ENCODE measurements at regions not wholly inside any gene's neighbourhood (a gene's known extent, or its start where the extent isn't known, plus 50 kb on each side); places are given as distances from the start of the nearest gene placed in this dataset.
A peak's percentile ranks its signal among the peaks of the same experiment; 100 is the strongest.
"Not testable (repeated sequence)": the region's sequence is repeated elsewhere in the genome, so short reads cannot be mapped to it uniquely, and the experiment has no call there.

- DNase-seq = no peak
Observed at GRCh38 chr6:37078814-37079213, 73.4 kb downstream of the FGD2 start.

GRCh38 chr6:37081042-37081607 lies 75.7 kb downstream of the FGD2 start:
- no peak for DNase-seq

GRCh38 chr6:37082390-37083130 lies 77.1 kb downstream of the FGD2 start:
- DNase-seq = no peak

- no peak for DNase-seq
Observed at GRCh38 chr6:37083243-37084138, 78.0 kb downstream of the FGD2 start.

- DNase-seq = not testable (repeated sequence)
Observed at GRCh38 chr6:37084665-37085064, 79.2 kb downstream of the FGD2 start.

- DNase-seq = no peak
Observed at GRCh38 chr6:37085198-37085597, 79.7 kb downstream of the FGD2 start.

GRCh38 chr6:37088897-37089296 lies 81.1 kb upstream of the PIM1 start:
- DNase-seq = no peak

- DNase-seq = no peak
Observed at GRCh38 chr6:37089783-37090182, 80.2 kb upstream of the PIM1 start.

- not testable (repeated sequence) for DNase-seq
Observed at GRCh38 chr6:37091104-37091503, 78.8 kb upstream of the PIM1 start.

GRCh38 chr6:37091586-37091985 lies 78.4 kb upstream of the PIM1 start:
- DNase-seq = not testable (repeated sequence)

- no peak for DNase-seq
Observed at GRCh38 chr6:37092923-37093727, 76.8 kb upstream of the PIM1 start.

GRCh38 chr6:37093728-37094069 lies 76.3 kb upstream of the PIM1 start:
- DNase-seq = no peak

GRCh38 chr6:37095997-37096396 lies 74.0 kb upstream of the PIM1 start:
- no peak for DNase-seq

GRCh38 chr6:37097335-37097734 lies 72.6 kb upstream of the PIM1 start:
- no peak for DNase-seq

GRCh38 chr6:37099442-37099841 lies 70.5 kb upstream of the PIM1 start:
- no peak for DNase-seq

GRCh38 chr6:37100745-37101144 lies 69.2 kb upstream of the PIM1 start:
- DNase-seq = no peak

GRCh38 chr6:37101991-37102298 lies 68.0 kb upstream of the PIM1 start:
- no peak for DNase-seq

GRCh38 chr6:37102299-37103168 lies 67.4 kb upstream of the PIM1 start:
- DNase-seq = peak; percentile 45 to 55

- DNase-seq = no peak
Observed at GRCh38 chr6:37103169-37104039, 66.5 kb upstream of the PIM1 start.

- DNase-seq = no peak
Observed at GRCh38 chr6:37104824-37105147, 65.2 kb upstream of the PIM1 start.
